ENCODE measurements at regions not wholly inside any gene's neighbourhood (a gene's known extent, or its start where the extent isn't known, plus 50 kb on each side); places are given as distances from the start of the nearest gene placed in this dataset.

GRCh38 chr3:103158183-103158582 is 723.4 kb downstream of the ZPLD1 start:
- Histone ChIP-seq H3K36me3 (ENCODE audit: control insufficient read depth in 2 of 2, extremely low read depth in 1 of 2, insufficient read depth in 2 of 2, low read length in 2 of 2) (no peaks in the 10 kb centered on the region), H3K4me1 (ENCODE audit: control insufficient read depth, extremely low read depth, insufficient read depth, low read length) (no peaks in the 10 kb centered on the region), H3K4me3 (ENCODE audit: control insufficient read depth in 2 of 3, extremely low read depth in 1 of 3, insufficient read depth in 2 of 3, low read depth in 1 of 3, low read length in 3 of 3) (no peak overlapping the region), H3K9me1 (ENCODE audit: control insufficient read depth, extremely low read depth, insufficient read depth, low read length) (no peaks in the 10 kb centered on the region), H3K4me2 (ENCODE audit: control insufficient read depth, extremely low read depth, insufficient read depth, low read depth, low read length) (no peak overlapping the region), H3K27ac (ENCODE audit: control insufficient read depth, insufficient read depth, low read length) (no peak overlapping the region), H3K9me3 (ENCODE audit: control insufficient read depth, low read depth, low read length) (no peaks in the 10 kb centered on the region), H3K79me2 (ENCODE audit: control insufficient read depth, insufficient read depth, low read length) (no peaks in the 10 kb centered on the region), H3K9ac (ENCODE audit: control insufficient read depth, extremely low read depth, insufficient read depth, low read length) (no peak overlapping the region), H2AFZ (ENCODE audit: control insufficient read depth, low read length) (no peak overlapping the region), H3K27me3 (ENCODE audit: control insufficient read depth, extremely low read depth, insufficient read depth, low read length) (no peaks in the 10 kb centered on the region), H4K20me1 (ENCODE audit: control insufficient read depth, extremely low read depth, insufficient read depth, low read length) (no peaks in the 10 kb centered on the region)
- FAIRE-seq (no peak), DNase-seq (ENCODE audit: low read depth, low spot score) (no peak)
- dilution Hi-C loops (cut with MboI; ENCODE audit: extremely low pct_ligation_motif_present, low sequenced_read_pairs), result no loop called here
- TF ChIP-seq CTCF (optimal IDR thresholded peaks at IDR 0.05 in 1 of 3, IDR thresholded peaks at IDR 0.05 in 1 of 3, conservative IDR thresholded peaks at IDR 0.05 in 1 of 3; ENCODE audit: extremely low read depth in 1 of 3, insufficient read depth in 2 of 3, low read length in 3 of 3), result no peak
- TF ChIP-seq EZH2 (IDR thresholded peaks at IDR 0.05; ENCODE audit: low read length), result no peak

GRCh38 chr3:103166890-103167289 is 732.1 kb downstream of the ZPLD1 start:
- no peak overlapping the region for H3K4me3 ChIP-seq (ENCODE audit: control insufficient read depth in 2 of 3, extremely low read depth in 1 of 3, insufficient read depth in 2 of 3, low read depth in 1 of 3, low read length in 3 of 3)
- DNase-seq (ENCODE audit: low read depth, low spot score) (no peak), FAIRE-seq (no peak)
- no peak for TF ChIP-seq EZH2 (IDR thresholded peaks at IDR 0.05; ENCODE audit: low read length)
- TF ChIP-seq CTCF (optimal IDR thresholded peaks at IDR 0.05 in 1 of 3, IDR thresholded peaks at IDR 0.05 in 1 of 3, conservative IDR thresholded peaks at IDR 0.05 in 1 of 3; ENCODE audit: extremely low read depth in 1 of 3, insufficient read depth in 2 of 3, low read length in 3 of 3), result no peak
- H3K9me1 ChIP-seq (ENCODE audit: control insufficient read depth, extremely low read depth, insufficient read depth, low read length), result no peaks in the 10 kb centered on the region
- H3K4me1 ChIP-seq (ENCODE audit: control insufficient read depth, extremely low read depth, insufficient read depth, low read length), result no peaks in the 10 kb centered on the region
- no peaks in the 10 kb centered on the region for H3K36me3 ChIP-seq (ENCODE audit: control insufficient read depth in 2 of 2, extremely low read depth in 1 of 2, insufficient read depth in 2 of 2, low read length in 2 of 2)
- no peaks in the 10 kb centered on the region for H4K20me1 ChIP-seq (ENCODE audit: control insufficient read depth, extremely low read depth, insufficient read depth, low read length)
- H3K27me3 ChIP-seq (ENCODE audit: control insufficient read depth, extremely low read depth, insufficient read depth, low read length), result no peaks in the 10 kb centered on the region
- no peaks in the 10 kb centered on the region for H3K79me2 ChIP-seq (ENCODE audit: control insufficient read depth, insufficient read depth, low read length)
- no peak overlapping the region for H3K4me2 ChIP-seq (ENCODE audit: control insufficient read depth, extremely low read depth, insufficient read depth, low read depth, low read length)
- H2AFZ ChIP-seq (ENCODE audit: control insufficient read depth, low read length), result no peak overlapping the region
- no peak overlapping the region for H3K27ac ChIP-seq (ENCODE audit: control insufficient read depth, insufficient read depth, low read length)
- H3K9me3 ChIP-seq (ENCODE audit: control insufficient read depth, low read depth, low read length), result no peaks in the 10 kb centered on the region
- H3K9ac ChIP-seq (ENCODE audit: control insufficient read depth, extremely low read depth, insufficient read depth, low read length), result no peak overlapping the region
- dilution Hi-C loops (cut with MboI; ENCODE audit: extremely low pct_ligation_motif_present, low sequenced_read_pairs), result no loop called here
